D721Med (cell line): ENCODE measurements at regions not wholly inside any gene's neighbourhood (a gene's known extent, or its start where the extent isn't known, plus 50 kb on each side); places are given as distances from the start of the nearest gene placed in this dataset.
"Not testable (repeated sequence)": the region's sequence is repeated elsewhere in the genome, so short reads cannot be mapped to it uniquely, and the experiment has no call there.

Experiments
- DNase-seq: peaks from one replicate; pipeline ENCODE4 v3.0.0; 2011; ENCODE audit warnings: low spot score; ENCODE audit not compliant: insufficient read length
- FAIRE-seq: peaks from 2 replicates; lab custom pipeline; 2011; peaks lifted over from hg19 to GRCh38; lab: Jason Lieb, UNC
- CTCF ChIP-seq: IDR thresholded peaks from 2 replicates; pipeline ENCODE4 v1.5.1; 2012; ENCODE audit warnings: mild to moderate bottlenecking, control low read depth; ENCODE audit not compliant: insufficient read depth; ENCODE audit errors: missing control alignments

- FAIRE-seq (no peak), DNase-seq (no peak)
- no peak for TF ChIP-seq CTCF
Measured at GRCh38 chr12:65667932-65668331, 156.4 kb upstream of the HMGA2 start.

GRCh38 chr12:65668981-65669695 is 155.1 kb upstream of the HMGA2 start:
- no peak for DNase-seq
- FAIRE-seq = no peak
- no peak for TF ChIP-seq CTCF

GRCh38 chr12:65670775-65671174 is 153.5 kb upstream of the HMGA2 start:
- TF ChIP-seq CTCF = no peak
- DNase-seq = no peak
- no peak for FAIRE-seq

GRCh38 chr12:65672441-65672840 is 151.8 kb upstream of the HMGA2 start:
- TF ChIP-seq CTCF = no peak
- DNase-seq (no peak), FAIRE-seq (no peak)

GRCh38 chr12:65673156-65673690 is 151.1 kb upstream of the HMGA2 start:
- FAIRE-seq = no peak
- no peak for TF ChIP-seq CTCF
- no peak for DNase-seq

GRCh38 chr12:65673732-65674131 is 150.6 kb upstream of the HMGA2 start:
- no peak for FAIRE-seq
- no peak for DNase-seq
- peak; percentile 17 for TF ChIP-seq CTCF

- no peak for DNase-seq
- no peak for FAIRE-seq
- TF ChIP-seq CTCF = no peak
Measured at GRCh38 chr12:65675141-65675621, 149.1 kb upstream of the HMGA2 start.

- not testable (repeated sequence) for DNase-seq, FAIRE-seq
Measured at GRCh38 chr12:65678172-65678571, 146.1 kb upstream of the HMGA2 start.
